NCI-H2081 (cell line): ENCODE measurements at regions not wholly inside any gene's neighbourhood (a gene's known extent, or its start where the extent isn't known, plus 50 kb on each side); places are given as distances from the start of the nearest gene placed in this dataset.
A peak's percentile ranks its signal among the peaks of the same experiment; 100 is the strongest.

Source experiments
- DNase-seq, 2 experiments: peaks; one replicate each; lab custom pipeline; 2025; lab: John Stamatoyannopoulos, UW

GRCh38 chr12:89923091-89923490 is 214.5 kb upstream of the ATP2B1 start:
- no peak for DNase-seq

- DNase-seq: no peak
These were observed 212.2 kb upstream of the ATP2B1 start for GRCh38 chr12:89920866-89921265.

GRCh38 chr12:89919241-89919906 is 210.7 kb upstream of the ATP2B1 start:
- no peak for DNase-seq

GRCh38 chr12:89918172-89918846 is 209.7 kb upstream of the ATP2B1 start:
- peak; percentile 16 to 51 for DNase-seq

GRCh38 chr12:89909753-89910152 is 201.1 kb upstream of the ATP2B1 start:
- no peak for DNase-seq

GRCh38 chr12:89907659-89908058 is 199.0 kb upstream of the ATP2B1 start:
- DNase-seq: no peak

- DNase-seq: no peak
These were observed 198.2 kb upstream of the ATP2B1 start for GRCh38 chr12:89906824-89907223.

- DNase-seq: no peak
These were observed 197.5 kb upstream of the ATP2B1 start for GRCh38 chr12:89906178-89906577.

GRCh38 chr12:89901906-89902642 is 193.4 kb upstream of the ATP2B1 start:
- no peak for DNase-seq

GRCh38 chr12:89901319-89901718 is 192.7 kb upstream of the ATP2B1 start:
- DNase-seq: no peak

GRCh38 chr12:89899651-89900050 is 191.0 kb upstream of the ATP2B1 start:
- no peak for DNase-seq

- no peak for DNase-seq
These were observed 187.0 kb upstream of the ATP2B1 start for GRCh38 chr12:89895591-89895990.

GRCh38 chr12:89895101-89895500 is 186.5 kb upstream of the ATP2B1 start:
- DNase-seq: no peak

GRCh38 chr12:89893972-89894706 is 185.5 kb upstream of the ATP2B1 start:
- DNase-seq: no peak

GRCh38 chr12:89892436-89892835 is 183.8 kb upstream of the ATP2B1 start:
- DNase-seq: no peak

GRCh38 chr12:89891933-89892332 is 183.3 kb upstream of the ATP2B1 start:
- DNase-seq: no peak

GRCh38 chr12:89890161-89890560 is 181.5 kb upstream of the ATP2B1 start:
- DNase-seq: no peak

GRCh38 chr12:89889062-89889461 is 180.4 kb upstream of the ATP2B1 start:
- no peak for DNase-seq

- DNase-seq: no peak
These were observed 176.3 kb upstream of the ATP2B1 start for GRCh38 chr12:89884952-89885351.

GRCh38 chr12:89884416-89884898 is 175.8 kb upstream of the ATP2B1 start:
- peak in 1 of 2 experiments; percentile 39 for DNase-seq

- DNase-seq: peak; percentile 80 to 95
These were observed 175.2 kb upstream of the ATP2B1 start for GRCh38 chr12:89883630-89884389.
